HG03108 (cell line): ENCODE measurements at regions not wholly inside any gene's neighbourhood (a gene's known extent, or its start where the extent isn't known, plus 50 kb on each side); places are given as distances from the start of the nearest gene placed in this dataset.
"Not testable (repeated sequence)": the region's sequence is repeated elsewhere in the genome, so short reads cannot be mapped to it uniquely, and the experiment has no call there.

ENCODE experiments used
- ATAC-seq: cut with Tn5 transposase; IDR thresholded peaks from one replicate; pipeline ENCODE4 v1.9.1; 2021; ENCODE audit warnings: moderate library complexity; ENCODE audit not compliant: unreplicated experiment

DNA sequence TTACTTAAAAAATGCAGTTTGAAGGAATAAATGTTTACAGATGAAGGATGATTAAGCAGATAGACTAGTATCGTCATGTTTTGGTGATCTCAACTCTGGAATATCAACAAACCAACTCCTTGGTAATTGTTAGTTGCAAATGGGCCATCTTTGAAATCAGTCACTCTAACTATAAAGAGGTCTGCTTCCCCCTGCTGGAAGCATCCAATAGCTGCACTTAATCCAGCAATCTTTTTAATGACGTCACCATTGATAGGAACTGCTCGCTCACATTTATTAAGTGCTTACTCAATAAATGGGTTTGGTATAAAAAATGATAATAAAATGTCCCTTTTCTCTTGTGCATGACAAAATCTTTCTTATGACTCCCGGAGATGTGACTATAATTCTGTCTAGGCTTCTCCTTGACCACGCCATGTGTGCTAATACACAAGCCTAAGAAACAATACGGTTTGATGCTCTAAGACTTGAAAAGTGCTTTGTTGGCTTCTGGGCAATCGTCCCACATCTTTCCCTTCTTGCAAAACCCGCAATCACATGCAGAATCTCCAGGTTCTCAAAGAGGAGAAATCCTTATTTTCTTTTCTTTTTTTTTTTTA is 227.6 kb upstream of the POU1F1 start:
- ATAC-seq, result peak; percentile 66

DNA sequence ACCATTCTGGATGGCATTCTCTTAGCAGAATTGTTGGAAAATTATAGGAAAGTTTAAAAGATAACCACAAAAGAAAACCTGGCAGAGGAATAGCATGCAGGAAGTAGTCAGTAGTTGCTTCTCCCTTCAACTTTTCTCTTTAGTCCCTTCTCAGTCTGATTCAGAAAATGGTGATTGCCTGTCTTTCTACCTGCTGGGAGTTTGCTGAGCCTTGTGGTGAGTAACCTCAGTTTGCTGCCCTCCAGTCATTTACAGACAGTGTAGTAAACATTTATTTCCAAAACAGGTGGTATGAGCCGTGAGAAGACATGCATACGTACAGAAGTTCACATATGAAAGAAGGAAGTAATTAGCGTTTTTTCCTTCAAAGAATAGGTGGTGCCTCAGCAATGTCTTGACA is 224.7 kb upstream of the POU1F1 start:
- ATAC-seq, result no peak

- no peak for ATAC-seq
These were observed 222.1 kb upstream of the POU1F1 start for GRCh38 chr3:87498358-87499080.

DNA sequence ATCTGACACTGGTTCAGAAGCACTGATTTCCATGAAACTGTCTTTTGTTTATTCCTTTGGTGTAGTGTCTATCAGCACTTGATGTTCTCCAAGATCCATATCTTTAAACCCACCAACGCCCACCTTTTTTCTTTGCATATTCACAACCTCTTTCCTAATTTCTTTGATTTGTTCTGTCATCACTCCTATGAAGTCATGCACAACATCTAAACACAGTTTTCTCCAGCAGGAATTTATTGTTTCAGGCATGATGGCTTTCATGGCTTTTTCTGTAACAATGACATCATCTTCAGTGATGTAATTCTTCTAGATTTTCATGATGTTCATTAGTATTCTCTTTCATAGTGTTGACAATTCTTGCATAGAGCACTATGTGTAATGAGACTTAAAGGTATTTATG is 219.6 kb upstream of the POU1F1 start:
- no peak for ATAC-seq

GRCh38 chr3:87494264-87494663 is 217.9 kb upstream of the POU1F1 start:
- no peak for ATAC-seq

DNA sequence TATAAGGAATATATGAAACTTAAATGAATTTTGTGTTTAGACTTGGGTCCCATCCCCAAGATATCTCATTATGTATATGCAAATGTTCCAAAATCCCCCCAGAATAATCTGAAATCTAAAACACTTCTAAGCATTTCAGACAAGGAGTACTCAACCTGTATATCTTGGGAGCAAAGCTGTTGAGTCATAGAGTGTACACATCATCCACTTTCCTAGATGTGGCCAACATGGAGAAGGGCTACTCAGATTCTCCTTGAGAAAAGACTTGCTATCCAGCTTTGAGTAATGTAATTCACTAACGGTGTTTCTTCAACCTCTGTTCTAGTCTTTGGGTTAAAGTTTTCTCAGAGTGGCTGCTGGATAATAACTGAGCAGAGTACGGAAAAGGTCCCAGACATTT is 215.5 kb upstream of the POU1F1 start:
- ATAC-seq, result no peak

- no peak for ATAC-seq
These were observed 213.5 kb upstream of the POU1F1 start for GRCh38 chr3:87489892-87490291.

DNA sequence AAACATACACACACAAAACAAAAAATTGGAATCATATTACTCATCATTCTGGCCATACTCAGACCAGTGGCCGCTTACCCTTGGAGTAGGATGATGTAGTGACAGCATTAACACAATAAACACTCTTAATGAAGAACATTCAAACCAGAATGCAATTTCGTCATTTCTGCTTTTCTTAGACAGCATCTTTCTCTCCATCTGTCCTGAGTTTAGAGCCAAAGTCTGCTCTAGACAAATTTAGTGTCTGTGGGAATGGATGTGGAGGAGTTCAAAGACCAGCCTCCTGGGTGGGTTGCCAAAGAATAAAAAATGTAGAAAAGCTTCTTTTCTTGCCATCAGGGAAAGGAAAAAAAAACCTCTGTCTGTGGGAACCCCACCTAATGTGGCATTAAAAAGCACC is 212.4 kb upstream of the POU1F1 start:
- ATAC-seq, result no peak

DNA sequence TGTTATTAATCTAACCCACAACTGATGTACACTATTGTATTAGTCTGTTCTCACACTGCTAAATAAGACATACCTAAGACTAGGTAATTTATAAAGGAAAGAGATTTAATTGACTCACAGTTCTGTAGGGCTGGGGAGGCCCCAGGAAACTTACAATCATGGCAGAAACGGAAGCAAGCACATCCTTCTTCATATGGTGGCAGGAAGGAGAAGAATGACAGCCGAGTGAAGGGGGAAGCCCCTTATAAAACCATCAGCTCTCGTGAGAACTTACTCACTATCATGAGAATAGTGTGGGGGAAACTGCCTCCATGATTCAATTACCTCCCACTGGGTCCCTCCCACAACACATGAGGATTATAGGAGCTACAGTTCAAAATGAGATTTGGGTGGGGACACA is 210.3 kb upstream of the POU1F1 start:
- not testable (repeated sequence) for ATAC-seq

DNA sequence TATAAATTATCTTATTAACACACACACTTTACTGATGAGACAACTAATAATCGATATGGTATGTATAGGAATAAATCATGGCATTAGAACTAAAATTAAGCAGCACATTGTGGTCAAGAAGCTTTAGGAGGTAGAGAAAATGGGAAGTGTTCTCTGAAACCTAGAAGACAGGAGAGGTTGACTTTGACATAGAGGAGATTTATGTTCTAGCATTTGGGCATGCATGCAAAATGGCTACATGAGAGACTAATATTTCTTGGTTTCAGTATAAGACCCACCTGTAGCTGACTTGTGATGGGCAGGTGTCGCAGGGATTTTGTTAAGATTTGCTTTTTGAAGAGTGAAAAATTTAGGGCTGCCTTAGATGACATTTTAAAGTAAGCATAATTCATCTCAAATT is 209.7 kb upstream of the POU1F1 start:
- ATAC-seq, result no peak

GRCh38 chr3:87478716-87479115 is 202.3 kb upstream of the POU1F1 start:
- ATAC-seq, result no peak

DNA sequence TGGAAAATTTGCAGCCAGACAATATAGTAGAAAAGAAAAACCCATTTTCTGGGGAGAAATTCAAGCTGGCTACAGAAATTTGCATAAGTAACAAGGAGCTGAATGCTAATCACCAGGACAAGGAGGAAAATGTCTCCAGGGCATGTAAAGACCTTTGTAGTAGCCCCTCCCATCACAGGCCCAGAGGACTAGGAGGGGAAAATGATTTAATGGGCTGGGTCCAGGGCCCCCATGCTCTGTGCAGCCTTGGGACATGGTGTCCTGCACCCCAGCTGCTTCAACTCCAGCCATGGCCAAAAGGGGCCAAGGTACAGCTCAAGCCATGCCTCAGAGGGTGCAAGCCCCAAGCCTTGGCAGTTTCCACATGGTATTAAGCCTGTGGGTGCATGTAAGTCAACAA is 197.6 kb upstream of the POU1F1 start:
- ATAC-seq, result no peak

DNA sequence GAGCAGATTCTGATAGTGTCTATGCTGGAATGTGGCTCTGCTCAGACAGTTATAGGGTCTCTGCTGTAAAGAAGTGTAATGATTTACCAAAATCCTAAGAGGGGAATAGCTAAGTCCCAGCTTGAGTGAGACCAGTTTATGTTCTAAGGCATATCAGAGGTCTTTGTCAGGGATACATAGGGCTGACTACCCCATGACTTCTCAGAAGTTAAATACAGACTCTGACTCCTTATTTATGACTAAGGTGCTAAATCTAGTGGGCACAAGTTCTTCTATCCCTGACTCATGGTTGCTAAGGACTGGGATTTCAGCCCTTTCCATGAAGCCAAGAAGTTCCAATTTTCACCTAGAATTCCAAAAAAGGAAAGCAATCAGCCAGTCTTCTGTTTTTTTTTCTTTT is 192.6 kb upstream of the POU1F1 start:
- no peak for ATAC-seq

DNA sequence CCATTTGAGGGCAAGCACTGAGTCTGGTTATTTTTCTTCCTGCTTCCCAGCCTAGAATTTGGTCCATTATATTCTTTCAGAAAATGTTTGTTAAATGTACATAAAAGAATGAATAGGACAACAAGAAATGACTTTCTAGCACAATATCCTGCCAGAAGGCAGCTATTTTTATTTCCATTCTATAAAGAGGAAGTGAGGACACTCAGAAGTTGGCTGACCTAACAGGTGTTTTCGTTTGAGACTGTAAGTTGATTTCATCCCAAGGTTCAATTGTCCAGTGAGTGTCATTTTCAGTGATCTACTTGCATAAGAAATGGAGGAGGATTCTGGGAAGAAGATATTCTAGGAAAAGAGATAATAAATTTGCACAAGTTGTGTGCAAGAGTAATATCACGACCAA is 191.9 kb upstream of the POU1F1 start:
- ATAC-seq, result no peak

DNA sequence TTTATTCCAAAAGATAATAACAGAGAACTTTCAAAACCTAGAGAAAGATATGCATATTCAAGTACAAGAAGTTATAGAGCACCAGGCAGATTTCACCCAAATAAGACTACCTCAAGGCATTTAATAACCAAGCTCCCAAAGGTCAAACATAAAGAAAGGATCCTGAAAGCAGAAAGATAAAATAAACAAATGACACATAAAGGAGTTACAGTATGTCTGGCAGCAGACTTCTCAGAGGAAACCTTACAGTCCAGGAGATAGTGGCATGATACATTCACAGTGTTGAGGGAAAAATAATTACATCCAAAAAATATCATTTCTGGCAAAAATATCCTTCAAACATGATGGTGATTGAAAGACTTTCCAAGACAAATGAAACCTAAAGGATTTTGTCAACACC is 185.8 kb upstream of the POU1F1 start:
- no peak for ATAC-seq

- no peak for ATAC-seq
These were observed 185.1 kb upstream of the POU1F1 start for GRCh38 chr3:87461443-87461842.

DNA sequence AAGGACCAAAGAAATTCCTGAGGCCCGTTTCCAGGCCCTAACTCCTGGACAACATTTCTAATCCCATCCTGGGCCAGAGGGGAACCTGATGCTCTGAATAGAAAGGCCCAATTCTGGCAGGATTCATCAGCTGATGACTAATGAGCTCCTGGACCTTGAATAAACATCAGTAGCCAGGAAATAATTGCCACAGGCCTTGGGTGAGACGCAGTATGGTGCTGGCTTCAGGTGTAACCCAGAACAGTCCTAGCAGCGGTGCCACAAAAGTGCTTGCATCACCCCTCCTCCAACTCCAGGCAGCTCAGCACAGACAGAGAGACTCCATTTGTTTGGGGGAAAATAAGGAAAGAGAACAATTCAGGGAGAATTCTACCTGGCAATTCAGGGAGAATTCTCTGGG is 184.7 kb upstream of the POU1F1 start:
- no peak for ATAC-seq

DNA sequence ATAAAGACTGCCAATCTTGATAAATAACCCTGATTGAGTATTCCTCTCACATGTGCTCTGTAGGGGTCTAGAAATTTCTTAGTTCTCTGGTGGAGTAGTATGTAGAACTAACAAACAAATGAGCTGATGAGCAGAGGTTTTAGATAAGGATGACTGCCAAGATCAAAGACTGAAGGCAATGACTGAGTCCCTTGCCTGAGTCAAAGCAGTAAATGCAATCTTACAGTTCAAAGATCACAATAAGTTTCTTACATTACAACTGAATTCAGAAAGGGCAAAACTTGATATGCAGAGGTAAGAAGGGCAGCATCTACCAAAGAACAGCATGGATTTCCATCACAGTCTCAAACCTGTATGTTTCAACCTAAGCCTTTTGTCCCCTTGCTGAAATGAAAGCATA is 172.2 kb upstream of the POU1F1 start:
- no peak for ATAC-seq

DNA sequence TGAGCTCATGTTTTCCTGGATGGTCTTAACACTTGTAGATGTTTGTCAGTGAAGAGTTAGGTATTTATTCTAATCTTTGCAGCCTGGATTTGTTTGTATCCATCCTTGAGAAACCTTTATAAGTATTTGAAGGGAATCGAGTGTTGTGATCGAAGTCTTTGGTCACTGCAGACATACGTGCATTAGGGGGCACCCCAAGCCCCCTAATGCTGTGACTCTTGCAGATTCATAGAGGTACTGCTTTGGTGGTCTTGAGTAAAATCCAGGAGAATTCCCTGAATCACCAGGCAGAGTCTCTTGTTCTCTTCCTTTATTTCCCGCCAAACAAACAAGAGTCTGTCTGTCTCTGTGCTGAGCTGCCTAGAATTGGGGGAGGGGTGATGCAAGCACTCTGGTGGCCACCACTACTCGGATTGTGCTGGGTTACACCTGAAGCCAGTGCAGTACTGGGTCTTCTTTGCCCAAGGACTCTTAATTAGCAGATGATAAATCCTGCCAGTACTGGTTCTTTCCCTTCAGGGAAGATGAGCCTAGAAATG is 170.5 kb upstream of the POU1F1 start:
- no peak for ATAC-seq

DNA sequence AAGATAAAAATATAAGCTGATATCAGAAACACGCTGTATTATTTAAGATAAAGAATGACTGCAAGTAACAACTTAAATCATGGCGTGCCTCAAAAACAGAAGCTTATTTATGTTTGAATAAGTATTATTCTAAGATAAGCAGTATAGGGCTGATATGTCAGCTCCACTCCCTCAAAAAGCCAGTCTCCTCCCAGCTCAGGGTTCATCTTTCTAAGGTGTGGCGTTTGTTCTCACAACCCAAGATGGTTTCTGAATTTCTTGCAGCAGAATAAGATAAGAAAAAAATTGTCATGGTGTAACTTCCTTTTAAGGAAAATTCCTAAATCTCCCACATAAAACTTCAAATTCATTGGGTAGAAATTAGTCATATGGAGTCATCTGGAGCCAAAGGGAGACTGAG is 166.1 kb upstream of the POU1F1 start:
- ATAC-seq, result no peak

- ATAC-seq, result no peak
These were observed 161.4 kb upstream of the POU1F1 start for GRCh38 chr3:87437765-87438164.

DNA sequence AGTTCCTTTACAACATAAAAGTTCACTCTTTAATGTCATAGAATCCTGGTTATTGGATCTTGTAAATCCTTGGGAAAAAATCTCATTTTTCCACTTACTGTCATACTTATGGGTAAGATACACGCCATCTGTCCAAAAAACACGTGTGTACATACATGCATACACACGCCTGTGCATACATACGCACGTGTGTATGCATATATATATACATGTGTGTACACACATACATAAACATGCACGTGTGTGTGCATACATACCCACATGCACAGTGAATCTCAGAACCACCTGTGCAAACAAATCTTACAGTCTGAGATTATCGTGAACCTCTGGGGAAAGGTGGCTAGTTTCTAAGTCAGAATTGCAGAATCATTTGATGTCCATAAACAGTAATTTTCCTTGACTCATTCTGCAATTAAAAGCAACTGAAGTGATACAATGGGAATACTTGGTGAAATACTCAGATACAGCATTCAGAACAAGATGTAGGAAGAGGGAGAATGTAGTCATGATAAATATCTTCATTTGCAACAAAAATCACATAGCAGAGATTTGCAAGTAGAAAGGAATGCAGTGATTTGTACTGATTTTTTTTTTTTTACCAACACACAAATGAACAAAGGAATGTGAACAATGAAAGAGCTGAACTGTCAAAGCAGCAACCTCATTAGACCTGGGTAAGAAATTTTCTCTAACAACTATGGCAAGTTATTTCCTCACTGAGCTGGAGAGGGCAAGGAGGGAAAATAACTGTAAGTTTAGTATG is 160.6 kb upstream of the POU1F1 start:
- ATAC-seq, result no peak
